HEK293 (cell line): ENCODE measurements at regions not wholly inside any gene's neighbourhood (a gene's known extent, or its start where the extent isn't known, plus 50 kb on each side); places are given as distances from the start of the nearest gene placed in this dataset.

ENCODE experiments used
- CTCF ChIA-PET: fragments of 350-600 bp; formaldehyde crosslinking; extraction: SDS; loops from one replicate; lab custom pipeline; 2021; ENCODE audit warnings: antibody characterized with exemption; lab: Yijun Ruan, JAX
- POLR2A ChIA-PET: fragments of 300-600 bp; formaldehyde crosslinking; extraction: SDS; loops from one replicate; lab custom pipeline; 2020; ENCODE audit warnings: antibody characterized with exemption, inconsistent platforms; lab: Yijun Ruan, JAX
- H3K27ac ChIP-seq: fragments of 200-500 bp; sonication (Bioruptor generic); 2 replicates; pipeline ENCODE4 v1.5.1; 2014; ENCODE audit warnings: low read depth, low read length, control low read depth, inconsistent platforms; ENCODE audit errors: extremely low read depth
- H3K36me3 ChIP-seq, 2 experiments: fragments of 200-500 bp in 1 of 2; sonication (Bioruptor generic) in 1 of 2; 1 replicate in 1 of 2; 2 replicates in 1 of 2; pipeline ENCODE4 v1.5.1; 2014 to 2017; ENCODE audit warnings: inconsistent platforms in 2 of 2, low read length in 2 of 2; ENCODE audit not compliant: control insufficient read depth in 2 of 2, insufficient read depth in 1 of 2
- H3K4me1 ChIP-seq: fragments of 200-500 bp; sonication (Bioruptor generic); 2 replicates; pipeline ENCODE4 v1.5.1; 2014; ENCODE audit warnings: mild to moderate bottlenecking, low read length, inconsistent platforms; ENCODE audit not compliant: control insufficient read depth, insufficient read depth
- H3K4me3 ChIP-seq: 2 replicates; pipeline ENCODE4 v1.5.1; 2011; ENCODE audit warnings: low read depth, mild to moderate bottlenecking, control low read depth, low read length, moderate library complexity
- H3K9me3 ChIP-seq: fragments of 200-500 bp; sonication (Bioruptor generic); 2 replicates; pipeline ENCODE4 v1.5.1; 2014; ENCODE audit warnings: low read depth, low read length, inconsistent platforms; ENCODE audit not compliant: control insufficient read depth, insufficient read depth
- BCL11A ChIP-seq: fragments of 450-650 bp; formaldehyde crosslinking; IDR thresholded peaks from 2 replicates; pipeline ENCODE4 v1.5.1; 2016; ENCODE audit warnings: low read depth, missing biosample characterization, missing genetic modification characterization
- KLF10 ChIP-seq: fragments of 450-650 bp; IDR thresholded peaks from 2 replicates; pipeline ENCODE4 v1.5.1; 2018; ENCODE audit warnings: missing biosample characterization, mild to moderate bottlenecking, missing genetic modification characterization
- SALL2 ChIP-seq: fragments of 450-650 bp; formaldehyde crosslinking; IDR thresholded peaks from 2 replicates; pipeline ENCODE4 v1.5.0; 2017; ENCODE audit warnings: missing biosample characterization, mild to moderate bottlenecking, missing genetic modification characterization, borderline replicate concordance
- SP7 ChIP-seq: fragments of 450-650 bp; formaldehyde crosslinking; IDR thresholded peaks from 2 replicates; pipeline ENCODE4 v1.5.1; 2016; ENCODE audit warnings: missing biosample characterization, missing genetic modification characterization
- ZBTB20 ChIP-seq: fragments of 450-650 bp; formaldehyde crosslinking; IDR thresholded peaks from 2 replicates; pipeline ENCODE4 v1.5.1; 2016; ENCODE audit warnings: missing biosample characterization, missing genetic modification characterization
- ZNF155 ChIP-seq: fragments of 450-650 bp; formaldehyde crosslinking; IDR thresholded peaks from 2 replicates; pipeline ENCODE4 v1.5.1; 2016; ENCODE audit warnings: missing biosample characterization, missing genetic modification characterization
- ZNF311 ChIP-seq: fragments of 450-650 bp; formaldehyde crosslinking; IDR thresholded peaks from 2 replicates; pipeline ENCODE4 v1.5.1; 2017; ENCODE audit warnings: missing biosample characterization, missing genetic modification characterization, borderline replicate concordance
- ZNF366 ChIP-seq: fragments of 450-650 bp; formaldehyde crosslinking; conservative IDR thresholded peaks from 2 replicates; pipeline ENCODE4 v1.5.1; 2016; ENCODE audit warnings: missing biosample characterization, missing genetic modification characterization
- ZNF391 ChIP-seq: fragments of 450-650 bp; formaldehyde crosslinking; IDR thresholded peaks from 2 replicates; pipeline ENCODE4 v1.5.1; 2016; ENCODE audit warnings: low read depth, missing biosample characterization, missing genetic modification characterization, borderline replicate concordance
- ZNF561 ChIP-seq: fragments of 450-650 bp; IDR thresholded peaks from 2 replicates; pipeline ENCODE4 v1.5.1; 2018; ENCODE audit warnings: missing biosample characterization, missing genetic modification characterization, borderline replicate concordance
- ZNF76 ChIP-seq: fragments of 450-650 bp; formaldehyde crosslinking; IDR thresholded peaks from 2 replicates; pipeline ENCODE4; 2016; ENCODE audit warnings: low read depth, missing biosample characterization, missing genetic modification characterization, borderline replicate concordance
- ZNF776 ChIP-seq: fragments of 450-650 bp; formaldehyde crosslinking; IDR thresholded peaks from 2 replicates; pipeline ENCODE4 v1.5.0; 2017; ENCODE audit warnings: missing biosample characterization, missing genetic modification characterization, borderline replicate concordance
- ZNF777 ChIP-seq: fragments of 450-650 bp; formaldehyde crosslinking; IDR thresholded peaks from 2 replicates; pipeline ENCODE4 v1.5.1; 2017; ENCODE audit warnings: missing biosample characterization, missing genetic modification characterization, borderline replicate concordance
- ZNF837 ChIP-seq: fragments of 450-650 bp; formaldehyde crosslinking; IDR thresholded peaks from 2 replicates; pipeline ENCODE4 v1.5.1; 2016; ENCODE audit warnings: missing biosample characterization, missing genetic modification characterization
- TF ChIP-seq, protein P1 (sequence below): fragments of 450-650 bp; formaldehyde crosslinking; IDR thresholded peaks from 2 replicates; pipeline ENCODE4 v1.5.1; 2016; ENCODE audit warnings: missing biosample characterization, missing genetic modification characterization
- TF ChIP-seq, protein P2 (sequence below): sonication (generic); formaldehyde crosslinking; IDR thresholded peaks from 2 replicates; pipeline ENCODE4 v1.8.1; 2022; ENCODE audit warnings: mild to moderate bottlenecking, moderate library complexity, missing genetic modification reagents
- TF ChIP-seq, protein P3 (sequence below): fragments of 450-650 bp; formaldehyde crosslinking; conservative IDR thresholded peaks from 2 replicates; pipeline ENCODE4 v1.5.1; 2016; ENCODE audit warnings: low read depth, missing biosample characterization, missing genetic modification characterization
- TF ChIP-seq, protein P4 (sequence below): fragments of 450-650 bp; formaldehyde crosslinking; IDR thresholded peaks from 2 replicates; pipeline ENCODE4 v1.5.1; 2016; ENCODE audit warnings: missing biosample characterization, missing genetic modification characterization

GRCh38 chr12:131460520-131460919 lies 250.4 kb upstream of the SFSWAP start:
- no peak overlapping the region for H3K27ac ChIP-seq
- H3K4me3 ChIP-seq, result no peak overlapping the region
- H3K9me3 ChIP-seq, result no peaks in the 10 kb centered on the region; the same call in 1 of the 2 replicates
- TF ChIP-seq SP7 (tag by site-specific recombination) (no peak), BCL11A (tag by site-specific recombination) (no peak), ZNF777 (tag by site-specific recombination) (no peak), ZNF366 (no peak), ZNF311 (tag by site-specific recombination) (no peak), ZNF561 (tag by site-specific recombination) (no peak), SALL2 (tag by site-specific recombination) (no peak), ZBTB20 (no peak), KLF10 (tag by site-specific recombination) (no peak)
- TF ChIP-seq, protein P1, sequence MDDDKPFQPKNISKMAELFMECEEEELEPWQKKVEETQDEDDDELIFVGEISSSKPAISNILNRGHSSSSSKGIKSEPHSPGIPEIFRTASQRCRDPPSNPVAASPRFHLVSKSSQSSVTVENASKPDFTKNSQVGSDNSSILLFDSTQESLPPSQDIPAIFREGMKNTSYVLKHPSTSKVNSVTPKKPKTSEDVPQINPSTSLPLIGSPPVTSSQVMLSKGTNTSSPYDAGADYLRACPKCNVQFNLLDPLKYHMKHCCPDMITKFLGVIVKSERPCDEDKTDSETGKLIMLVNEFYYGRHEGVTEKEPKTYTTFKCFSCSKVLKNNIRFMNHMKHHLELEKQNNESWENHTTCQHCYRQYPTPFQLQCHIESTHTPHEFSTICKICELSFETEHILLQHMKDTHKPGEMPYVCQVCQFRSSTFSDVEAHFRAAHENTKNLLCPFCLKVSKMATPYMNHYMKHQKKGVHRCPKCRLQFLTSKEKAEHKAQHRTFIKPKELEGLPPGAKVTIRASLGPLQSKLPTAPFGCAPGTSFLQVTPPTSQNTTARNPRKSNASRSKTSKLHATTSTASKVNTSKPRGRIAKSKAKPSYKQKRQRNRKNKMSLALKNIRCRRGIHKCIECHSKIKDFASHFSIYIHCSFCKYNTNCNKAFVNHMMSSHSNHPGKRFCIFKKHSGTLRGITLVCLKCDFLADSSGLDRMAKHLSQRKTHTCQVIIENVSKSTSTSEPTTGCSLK (tag by site-specific recombination), result no peak
- TF ChIP-seq, protein P2, sequence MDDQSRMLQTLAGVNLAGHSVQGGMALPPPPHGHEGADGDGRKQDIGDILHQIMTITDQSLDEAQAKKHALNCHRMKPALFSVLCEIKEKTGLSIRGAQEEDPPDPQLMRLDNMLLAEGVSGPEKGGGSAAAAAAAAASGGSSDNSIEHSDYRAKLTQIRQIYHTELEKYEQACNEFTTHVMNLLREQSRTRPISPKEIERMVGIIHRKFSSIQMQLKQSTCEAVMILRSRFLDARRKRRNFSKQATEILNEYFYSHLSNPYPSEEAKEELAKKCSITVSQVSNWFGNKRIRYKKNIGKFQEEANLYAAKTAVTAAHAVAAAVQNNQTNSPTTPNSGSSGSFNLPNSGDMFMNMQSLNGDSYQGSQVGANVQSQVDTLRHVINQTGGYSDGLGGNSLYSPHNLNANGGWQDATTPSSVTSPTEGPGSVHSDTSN (CRISPR knock-in tag), result no peak
- TF ChIP-seq, all 188 proteins: peak for 0
- Histone ChIP-seq H3K4me1 (no peaks in the 10 kb centered on the region), H3K36me3 (no peaks in the 10 kb centered on the region)
- ChIA-PET POLR2A (no interaction called here), CTCF (no interaction called here)

DNA sequence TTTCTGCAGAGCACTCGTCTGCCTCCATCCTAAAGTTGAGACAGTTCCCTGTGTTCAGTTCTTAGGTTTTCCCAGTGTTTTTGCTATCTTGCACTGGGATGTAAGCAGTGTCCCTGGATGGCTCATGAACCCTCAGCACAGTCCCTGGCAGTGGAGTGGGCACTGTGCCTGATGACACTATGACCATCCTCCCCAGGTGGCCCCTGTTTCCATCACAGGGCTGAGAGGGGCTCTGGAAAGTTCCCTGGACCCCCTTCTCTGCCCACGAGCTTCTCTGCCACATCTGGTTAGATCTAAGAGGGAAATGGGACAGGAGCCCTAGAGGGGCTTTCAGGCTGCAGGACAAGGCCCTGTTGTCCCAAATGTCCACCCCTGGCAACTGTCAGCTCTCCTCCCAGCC lies 249.8 kb upstream of the SFSWAP start:
- TF ChIP-seq, protein P3, sequence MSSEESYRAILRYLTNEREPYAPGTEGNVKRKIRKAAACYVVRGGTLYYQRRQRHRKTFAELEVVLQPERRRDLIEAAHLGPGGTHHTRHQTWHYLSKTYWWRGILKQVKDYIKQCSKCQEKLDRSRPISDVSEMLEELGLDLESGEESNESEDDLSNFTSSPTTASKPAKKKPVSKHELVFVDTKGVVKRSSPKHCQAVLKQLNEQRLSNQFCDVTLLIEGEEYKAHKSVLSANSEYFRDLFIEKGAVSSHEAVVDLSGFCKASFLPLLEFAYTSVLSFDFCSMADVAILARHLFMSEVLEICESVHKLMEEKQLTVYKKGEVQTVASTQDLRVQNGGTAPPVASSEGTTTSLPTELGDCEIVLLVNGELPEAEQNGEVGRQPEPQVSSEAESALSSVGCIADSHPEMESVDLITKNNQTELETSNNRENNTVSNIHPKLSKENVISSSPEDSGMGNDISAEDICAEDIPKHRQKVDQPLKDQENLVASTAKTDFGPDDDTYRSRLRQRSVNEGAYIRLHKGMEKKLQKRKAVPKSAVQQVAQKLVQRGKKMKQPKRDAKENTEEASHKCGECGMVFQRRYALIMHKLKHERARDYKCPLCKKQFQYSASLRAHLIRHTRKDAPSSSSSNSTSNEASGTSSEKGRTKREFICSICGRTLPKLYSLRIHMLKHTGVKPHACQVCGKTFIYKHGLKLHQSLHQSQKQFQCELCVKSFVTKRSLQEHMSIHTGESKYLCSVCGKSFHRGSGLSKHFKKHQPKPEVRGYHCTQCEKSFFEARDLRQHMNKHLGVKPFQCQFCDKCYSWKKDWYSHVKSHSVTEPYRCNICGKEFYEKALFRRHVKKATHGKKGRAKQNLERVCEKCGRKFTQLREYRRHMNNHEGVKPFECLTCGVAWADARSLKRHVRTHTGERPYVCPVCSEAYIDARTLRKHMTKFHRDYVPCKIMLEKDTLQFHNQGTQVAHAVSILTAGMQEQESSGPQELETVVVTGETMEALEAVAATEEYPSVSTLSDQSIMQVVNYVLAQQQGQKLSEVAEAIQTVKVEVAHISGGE (tag by site-specific recombination), result no peak
- TF ChIP-seq, protein P4, sequence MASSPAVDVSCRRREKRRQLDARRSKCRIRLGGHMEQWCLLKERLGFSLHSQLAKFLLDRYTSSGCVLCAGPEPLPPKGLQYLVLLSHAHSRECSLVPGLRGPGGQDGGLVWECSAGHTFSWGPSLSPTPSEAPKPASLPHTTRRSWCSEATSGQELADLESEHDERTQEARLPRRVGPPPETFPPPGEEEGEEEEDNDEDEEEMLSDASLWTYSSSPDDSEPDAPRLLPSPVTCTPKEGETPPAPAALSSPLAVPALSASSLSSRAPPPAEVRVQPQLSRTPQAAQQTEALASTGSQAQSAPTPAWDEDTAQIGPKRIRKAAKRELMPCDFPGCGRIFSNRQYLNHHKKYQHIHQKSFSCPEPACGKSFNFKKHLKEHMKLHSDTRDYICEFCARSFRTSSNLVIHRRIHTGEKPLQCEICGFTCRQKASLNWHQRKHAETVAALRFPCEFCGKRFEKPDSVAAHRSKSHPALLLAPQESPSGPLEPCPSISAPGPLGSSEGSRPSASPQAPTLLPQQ (tag by site-specific recombination), result no peak
- TF ChIP-seq ZNF76, result no peak
- no peak for TF ChIP-seq ZNF776 (tag by site-specific recombination)
- TF ChIP-seq ZNF837 (tag by site-specific recombination), result no peak
- no peak for TF ChIP-seq ZNF391 (tag by site-specific recombination)
- no peak for TF ChIP-seq ZNF155 (tag by site-specific recombination)
- no peaks in the 10 kb centered on the region for H3K4me1 ChIP-seq
- H3K36me3 ChIP-seq, result no peaks in the 10 kb centered on the region
- ChIA-PET POLR2A (no interaction called here), CTCF (interaction anchor here (0.7 kb wide), 1 partner anchor 104 kb away, joined by 3 read pairs; no protein-coding TSS in a partner anchor)
- H3K27ac ChIP-seq, result no peak overlapping the region
- no peak overlapping the region for H3K4me3 ChIP-seq
- H3K9me3 ChIP-seq, result no peaks in the 10 kb centered on the region; the same call in 1 of the 2 replicates
